Activated CD8-positive, alpha-beta T cell treated with anti-CD3 and anti-CD28 coated beads for 36 hours (primary cell): ENCODE measurements at regions not wholly inside any gene's neighbourhood (a gene's known extent, or its start where the extent isn't known, plus 50 kb on each side); places are given as distances from the start of the nearest gene placed in this dataset.

ENCODE experiments used
- ATAC-seq: fragments of 200-7000 bp; cut with Tn5 transposase; one replicate; pipeline ENCODE4 v1.10.0; 2021; ENCODE audit warnings: mild to moderate bottlenecking, moderate library complexity
- CTCF ChIA-PET: fragments of 350-600 bp; sonication (Branson Sonifier 250); formaldehyde crosslinking; loops from one replicate; lab custom pipeline; 2021; ENCODE audit warnings: antibody characterized with exemption; lab: Charles Lee
- POLR2A ChIA-PET: fragments of 350-600 bp; sonication (Branson Sonifier 250); formaldehyde crosslinking; loops from one replicate; lab custom pipeline; 2021; ENCODE audit warnings: antibody characterized with exemption; lab: Charles Lee
- DNase-seq: peaks from one replicate; pipeline ENCODE4 v3.0.0-alpha.2; 2020
- H3K27ac Mint-ChIP-seq: one replicate; pipeline ENCODE4 v1.8.0; 2021; ENCODE audit warnings: mild to moderate bottlenecking, mixed read lengths
- H3K27me3 Mint-ChIP-seq: one replicate; pipeline ENCODE4 v1.8.0; 2021; ENCODE audit warnings: mixed read lengths
- H3K36me3 Mint-ChIP-seq: one replicate; pipeline ENCODE4 v1.8.0; 2021; ENCODE audit warnings: low read depth, mixed read lengths
- H3K4me1 Mint-ChIP-seq: one replicate; pipeline ENCODE4 v1.8.0; 2021; ENCODE audit warnings: low read depth, mixed read lengths
- H3K4me3 Mint-ChIP-seq: one replicate; pipeline ENCODE4 v1.8.0; 2021; ENCODE audit warnings: mild to moderate bottlenecking, moderate library complexity, mixed read lengths
- H3K9me3 Mint-ChIP-seq: one replicate; pipeline ENCODE4 v1.8.0; 2021; ENCODE audit warnings: mixed read lengths
- CTCF ChIP-seq: fragments of 200-600 bp; IDR thresholded peaks from one replicate; pipeline ENCODE4 v1.8.0; 2022; ENCODE audit warnings: antibody characterized with exemption, mild to moderate bottlenecking
- intact Hi-C: fragments of 100-400 bp; cut with micrococcal nuclease; formaldehyde crosslinking; loops from one replicate; pipeline ENCODE4 v1.10.0; 2022

DNA sequence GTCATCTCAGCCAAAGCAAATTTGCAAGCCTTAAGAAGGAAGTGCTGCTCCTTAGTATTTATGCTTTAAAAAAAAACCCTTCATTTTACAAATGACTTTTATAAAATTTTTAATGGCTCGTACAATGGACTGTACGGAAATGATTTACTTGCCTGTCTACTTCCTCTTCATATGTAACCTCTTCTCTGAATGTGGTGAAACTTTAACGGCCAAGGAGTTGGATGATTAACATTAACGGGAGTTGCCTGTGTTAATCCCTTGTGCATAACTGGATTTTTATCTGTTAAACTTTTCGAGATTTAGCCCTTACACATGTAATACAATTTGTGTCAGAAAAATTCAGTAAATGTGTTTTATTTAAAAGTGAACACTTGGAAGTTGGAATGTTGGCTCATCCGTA is 429.4 kb downstream of the TBC1D4 start:
- Mint-ChIP-seq H3K4me3 (no peak overlapping the region), H3K36me3 (no peaks in the 10 kb centered on the region), H3K27me3 (peaks cover 3% of the 10 kb centered on the region), H3K27ac (no peak overlapping the region), H3K4me1 (no peaks in the 10 kb centered on the region), H3K9me3 (no peaks in the 10 kb centered on the region)
- intact Hi-C loops, result no loop called here
- DNase-seq, result no peak
- ChIA-PET CTCF (no interaction called here), POLR2A (no interaction called here)
- ATAC-seq, result no peak
- no peak for TF ChIP-seq CTCF

DNA sequence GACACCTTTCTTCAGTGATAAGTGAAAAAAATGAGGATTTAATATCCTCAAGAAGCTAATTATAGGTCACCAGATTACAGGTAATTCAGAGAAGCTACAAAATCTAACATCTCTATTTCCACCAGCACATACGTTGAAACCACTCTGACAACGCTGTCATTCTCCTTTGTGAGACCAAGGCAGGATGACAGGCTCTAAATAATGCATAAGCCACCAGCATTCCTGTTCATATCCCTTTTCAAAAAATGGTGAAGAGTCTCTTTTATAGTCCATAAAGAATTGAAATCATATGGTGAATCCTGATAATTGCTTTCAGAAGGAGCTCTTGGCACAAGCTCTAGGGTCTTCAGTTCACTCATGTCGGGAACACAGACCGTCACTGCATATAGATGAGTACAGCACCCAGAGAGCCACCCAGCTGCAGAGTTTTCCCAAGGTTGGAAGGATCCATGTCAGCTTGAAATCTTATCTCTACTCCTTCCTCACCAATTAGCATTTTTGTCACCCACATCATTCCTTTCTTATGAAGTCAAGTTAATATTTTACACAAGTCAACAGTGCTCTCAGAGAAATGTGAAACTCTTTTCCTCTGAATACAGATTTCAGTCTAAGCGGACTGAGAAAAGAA is 431.4 kb downstream of the TBC1D4 start:
- no peak for TF ChIP-seq CTCF
- POLR2A ChIA-PET, result no interaction called here
- no peak for DNase-seq
- intact Hi-C loops, result no loop called here
- CTCF ChIA-PET, result interaction anchor here (0.9 to 1.2 kb wide), 2 partner anchors 129 to 169 kb away, joined by 3 to 5 read pairs; no protein-coding TSS in a partner anchor
- ATAC-seq, result no peak
- Mint-ChIP-seq H3K4me1 (no peaks in the 10 kb centered on the region), H3K9me3 (no peaks in the 10 kb centered on the region), H3K27me3 (peaks cover 3% of the 10 kb centered on the region), H3K36me3 (no peaks in the 10 kb centered on the region), H3K27ac (no peak overlapping the region), H3K4me3 (no peak overlapping the region)

DNA sequence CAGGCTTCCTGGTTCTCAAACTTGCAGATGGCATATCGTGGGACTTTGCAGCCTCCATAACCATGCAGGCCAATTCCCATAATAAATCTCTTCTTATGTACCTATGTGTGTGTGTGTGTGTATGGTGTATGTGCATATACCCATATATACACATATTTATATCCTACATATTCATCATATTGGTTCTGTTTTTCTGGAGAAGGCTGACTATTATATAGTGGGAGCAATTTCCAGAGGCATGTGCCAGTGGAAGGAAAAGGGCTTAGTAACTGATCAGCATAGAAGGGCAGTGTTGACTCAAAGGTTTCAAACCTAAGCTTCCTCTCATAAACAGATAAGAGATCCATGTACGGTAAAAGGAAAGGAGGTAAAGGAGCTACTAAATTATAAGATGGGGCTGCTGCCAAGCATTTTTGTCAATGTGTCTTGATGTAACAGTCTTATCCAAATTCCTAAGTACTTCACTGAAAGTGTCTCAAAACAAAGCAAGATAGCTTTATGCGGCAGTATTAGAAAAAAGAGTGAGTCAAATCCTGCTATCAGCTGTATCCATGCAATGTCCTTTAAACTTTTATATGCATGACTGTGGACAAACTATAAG is 432.1 kb downstream of the TBC1D4 start:
- POLR2A ChIA-PET, result no interaction called here
- CTCF ChIA-PET, result interaction anchor here (0.9 to 1.2 kb wide), 2 partner anchors 129 to 170 kb away, joined by 3 to 5 read pairs; no protein-coding TSS in a partner anchor
- H3K9me3 Mint-ChIP-seq, result no peaks in the 10 kb centered on the region
- no peaks in the 10 kb centered on the region for H3K4me1 Mint-ChIP-seq
- intact Hi-C loops, result no loop called here
- peaks cover 3% of the 10 kb centered on the region for H3K27me3 Mint-ChIP-seq
- no peak for DNase-seq
- no peak overlapping the region for H3K4me3 Mint-ChIP-seq
- ATAC-seq, result no peak
- TF ChIP-seq CTCF, result no peak
- no peak overlapping the region for H3K27ac Mint-ChIP-seq
- no peaks in the 10 kb centered on the region for H3K36me3 Mint-ChIP-seq

DNA sequence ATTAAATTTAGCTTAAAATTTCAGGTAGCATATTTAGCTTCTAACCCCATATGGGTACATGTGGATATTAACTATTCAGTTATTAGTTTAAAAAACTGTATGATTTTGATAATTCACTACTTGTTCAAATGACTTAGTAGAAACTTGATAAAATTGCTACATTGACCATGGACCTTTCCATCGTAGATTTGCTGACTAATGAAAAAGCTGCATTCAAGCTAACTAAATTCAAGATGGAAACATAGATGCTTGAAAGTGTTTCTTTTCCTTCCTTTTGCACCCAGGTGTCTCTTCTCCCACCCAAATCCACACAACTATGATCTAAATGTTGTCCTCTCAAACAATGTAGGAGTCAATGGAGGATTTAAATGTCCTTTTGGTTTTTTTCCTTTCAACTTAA is 439.2 kb downstream of the TBC1D4 start:
- ATAC-seq (no peak), DNase-seq (no peak)
- intact Hi-C loops, result no loop called here
- ChIA-PET POLR2A (no interaction called here), CTCF (no interaction called here)
- Mint-ChIP-seq H3K27me3 (peaks cover 3% of the 10 kb centered on the region), H3K9me3 (peaks cover 1% of the 10 kb centered on the region), H3K36me3 (no peaks in the 10 kb centered on the region), H3K27ac (no peak overlapping the region), H3K4me3 (no peak overlapping the region), H3K4me1 (no peaks in the 10 kb centered on the region)
- TF ChIP-seq CTCF, result no peak

GRCh38 chr13:75038393-75039113 is 443.4 kb downstream of the TBC1D4 start:
- POLR2A ChIA-PET, result no interaction called here
- Mint-ChIP-seq H3K27ac (no peak overlapping the region), H3K36me3 (no peaks in the 10 kb centered on the region)

More at GRCh38 chr13:75038393-75039113, 443.4 kb downstream of the TBC1D4 start:
- intact Hi-C loops, result no loop called here
- DNase-seq (no peak), ATAC-seq (no peak)
- CTCF ChIA-PET, result no interaction called here
- no peak overlapping the region for H3K4me3 Mint-ChIP-seq
- no peaks in the 10 kb centered on the region for H3K4me1 Mint-ChIP-seq
- peaks cover 4% of the 10 kb centered on the region for H3K9me3 Mint-ChIP-seq
- TF ChIP-seq CTCF, result no peak
- peaks cover 3% of the 10 kb centered on the region for H3K27me3 Mint-ChIP-seq
